Activated T-cell treated with anti-CD3 and anti-CD28 coated beads, Interleukin-2, amount 50 U/mL, for 24 hours (primary cell): ENCODE measurements at regions not wholly inside any gene's neighbourhood (a gene's known extent, or its start where the extent isn't known, plus 50 kb on each side); places are given as distances from the start of the nearest gene placed in this dataset.

Source experiments
- DNase-seq: peaks from one replicate; pipeline ENCODE4 v3.0.0-alpha.2; 2020
- H3K27ac Mint-ChIP-seq: 2 replicates; pipeline ENCODE4 v1.8.0; 2020; ENCODE audit warnings: mild to moderate bottlenecking, mixed read lengths
- H3K27me3 Mint-ChIP-seq: 2 replicates; pipeline ENCODE4 v1.8.0; 2020; ENCODE audit warnings: mixed read lengths
- H3K36me3 Mint-ChIP-seq: 2 replicates; pipeline ENCODE4 v1.8.0; 2020; ENCODE audit warnings: low read depth, mixed read lengths
- H3K4me1 Mint-ChIP-seq: 2 replicates; pipeline ENCODE4 v1.8.0; 2020; ENCODE audit warnings: low read depth, mixed read lengths
- H3K4me3 Mint-ChIP-seq: 2 replicates; pipeline ENCODE4 v1.8.0; 2020; ENCODE audit warnings: mild to moderate bottlenecking, moderate library complexity, mixed read lengths
- H3K9me3 Mint-ChIP-seq: 2 replicates; pipeline ENCODE4 v1.8.0; 2020; ENCODE audit warnings: mixed read lengths

- no peak overlapping the region for H3K27ac Mint-ChIP-seq
- H3K36me3 Mint-ChIP-seq: no peaks in the 10 kb centered on the region
- no peaks in the 10 kb centered on the region for H3K9me3 Mint-ChIP-seq
- no peak overlapping the region for H3K4me3 Mint-ChIP-seq
- DNase-seq: no peak
- H3K4me1 Mint-ChIP-seq: peaks cover 12% of the 10 kb centered on the region
- H3K27me3 Mint-ChIP-seq: peaks cover 76% of the 10 kb centered on the region
These were observed 81.5 kb upstream of the UNC5A start for GRCh38 chr5:176728831-176729251.

GRCh38 chr5:176730815-176731475 is 79.4 kb upstream of the UNC5A start:
- Mint-ChIP-seq H3K27ac (no peak overlapping the region), H3K36me3 (no peaks in the 10 kb centered on the region), H3K4me1 (peaks cover 12% of the 10 kb centered on the region), H3K27me3 (peaks cover 63% of the 10 kb centered on the region), H3K4me3 (no peak overlapping the region), H3K9me3 (no peaks in the 10 kb centered on the region)
- DNase-seq: no peak

GRCh38 chr5:176731506-176732160 is 78.7 kb upstream of the UNC5A start:
- no peaks in the 10 kb centered on the region for H3K9me3 Mint-ChIP-seq
- peaks cover 64% of the 10 kb centered on the region for H3K27me3 Mint-ChIP-seq
- no peak for DNase-seq
- H3K4me3 Mint-ChIP-seq: no peak overlapping the region
- no peaks in the 10 kb centered on the region for H3K36me3 Mint-ChIP-seq
- H3K4me1 Mint-ChIP-seq: peaks cover 12% of the 10 kb centered on the region
- H3K27ac Mint-ChIP-seq: no peak overlapping the region

GRCh38 chr5:176732306-176732705 is 78.1 kb upstream of the UNC5A start:
- no peak overlapping the region for H3K4me3 Mint-ChIP-seq
- DNase-seq: no peak
- no peaks in the 10 kb centered on the region for H3K9me3 Mint-ChIP-seq
- no peak overlapping the region for H3K27ac Mint-ChIP-seq
- H3K27me3 Mint-ChIP-seq: peaks cover 66% of the 10 kb centered on the region
- no peaks in the 10 kb centered on the region for H3K36me3 Mint-ChIP-seq
- H3K4me1 Mint-ChIP-seq: peaks cover 12% of the 10 kb centered on the region

- Mint-ChIP-seq H3K4me1 (peaks cover 12% of the 10 kb centered on the region), H3K27ac (no peak overlapping the region), H3K36me3 (no peaks in the 10 kb centered on the region), H3K27me3 (peaks cover 63% of the 10 kb centered on the region), H3K4me3 (no peak overlapping the region), H3K9me3 (no peaks in the 10 kb centered on the region)
- no peak for DNase-seq
These were observed 77.5 kb upstream of the UNC5A start for GRCh38 chr5:176732736-176733405.

GRCh38 chr5:176733406-176734262 is 76.7 kb upstream of the UNC5A start:
- Mint-ChIP-seq H3K4me3 (no peak overlapping the region), H3K27me3 (peaks cover 64% of the 10 kb centered on the region), H3K4me1 (peaks cover 12% of the 10 kb centered on the region), H3K36me3 (no peaks in the 10 kb centered on the region), H3K27ac (no peak overlapping the region), H3K9me3 (no peaks in the 10 kb centered on the region)
- DNase-seq: peak; percentile 15

GRCh38 chr5:176734756-176735342 is 75.5 kb upstream of the UNC5A start:
- Mint-ChIP-seq H3K9me3 (no peaks in the 10 kb centered on the region), H3K27ac (no peak overlapping the region), H3K36me3 (no peaks in the 10 kb centered on the region), H3K4me1 (peaks cover 12% of the 10 kb centered on the region), H3K4me3 (no peak overlapping the region), H3K27me3 (peaks cover 68% of the 10 kb centered on the region)
- DNase-seq: peak; percentile 12

GRCh38 chr5:176735383-176736265 is 74.7 kb upstream of the UNC5A start:
- Mint-ChIP-seq H3K27me3 (peaks cover 68% of the 10 kb centered on the region), H3K4me1 (peaks cover 12% of the 10 kb centered on the region), H3K4me3 (no peak overlapping the region), H3K9me3 (no peaks in the 10 kb centered on the region), H3K27ac (no peak overlapping the region), H3K36me3 (no peaks in the 10 kb centered on the region)
- DNase-seq: peak; percentile 14

GRCh38 chr5:176736301-176736930 is 73.9 kb upstream of the UNC5A start:
- Mint-ChIP-seq H3K36me3 (no peaks in the 10 kb centered on the region), H3K4me1 (peaks cover 7% of the 10 kb centered on the region), H3K27ac (no peak overlapping the region), H3K27me3 (peaks cover 68% of the 10 kb centered on the region), H3K4me3 (no peak overlapping the region), H3K9me3 (no peaks in the 10 kb centered on the region)
- peak; percentile 5 for DNase-seq

- Mint-ChIP-seq H3K4me1 (peaks cover under 1% of the 10 kb centered on the region), H3K27ac (no peak overlapping the region), H3K4me3 (no peak overlapping the region), H3K36me3 (no peaks in the 10 kb centered on the region), H3K9me3 (no peaks in the 10 kb centered on the region), H3K27me3 (peaks cover 70% of the 10 kb centered on the region)
- DNase-seq: peak; percentile 13
These were observed 73.2 kb upstream of the UNC5A start for GRCh38 chr5:176736931-176737745.

- peaks cover 70% of the 10 kb centered on the region for H3K27me3 Mint-ChIP-seq
- H3K4me1 Mint-ChIP-seq: peaks cover 3% of the 10 kb centered on the region
These were observed 72.4 kb upstream of the UNC5A start for GRCh38 chr5:176737746-176738636.

More at GRCh38 chr5:176737746-176738636, 72.4 kb upstream of the UNC5A start:
- H3K36me3 Mint-ChIP-seq: no peaks in the 10 kb centered on the region
- no peak overlapping the region for H3K4me3 Mint-ChIP-seq
- H3K9me3 Mint-ChIP-seq: no peaks in the 10 kb centered on the region
- peak; percentile 13 for DNase-seq
- no peak overlapping the region for H3K27ac Mint-ChIP-seq
